ENCODE measurements at regions not wholly inside any gene's neighbourhood (a gene's known extent, or its start where the extent isn't known, plus 50 kb on each side); places are given as distances from the start of the nearest gene placed in this dataset.
"Not testable (repeated sequence)": the region's sequence is repeated elsewhere in the genome, so short reads cannot be mapped to it uniquely, and the experiment has no call there.

DNA sequence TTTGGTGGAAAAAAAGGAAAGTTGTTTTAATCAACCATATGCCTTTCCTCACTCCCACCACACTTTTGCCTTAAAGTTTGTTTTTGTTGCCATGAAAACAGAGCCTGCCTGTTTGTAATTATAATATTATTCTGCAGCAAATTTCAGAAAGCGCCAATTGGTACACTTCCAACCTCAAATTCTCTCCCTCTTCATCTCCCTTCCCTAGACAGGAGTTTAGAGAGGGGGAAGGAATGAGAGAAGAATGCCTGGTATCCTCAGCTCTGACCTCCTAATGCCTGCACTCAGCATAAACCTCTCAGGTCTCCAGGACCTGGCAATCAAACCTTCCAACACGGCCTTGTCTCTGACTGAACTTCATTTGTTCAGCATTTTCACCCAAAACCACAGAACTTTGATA, 138.4 kb upstream of the HCCS start:
- no peak for DNase-seq

DNA sequence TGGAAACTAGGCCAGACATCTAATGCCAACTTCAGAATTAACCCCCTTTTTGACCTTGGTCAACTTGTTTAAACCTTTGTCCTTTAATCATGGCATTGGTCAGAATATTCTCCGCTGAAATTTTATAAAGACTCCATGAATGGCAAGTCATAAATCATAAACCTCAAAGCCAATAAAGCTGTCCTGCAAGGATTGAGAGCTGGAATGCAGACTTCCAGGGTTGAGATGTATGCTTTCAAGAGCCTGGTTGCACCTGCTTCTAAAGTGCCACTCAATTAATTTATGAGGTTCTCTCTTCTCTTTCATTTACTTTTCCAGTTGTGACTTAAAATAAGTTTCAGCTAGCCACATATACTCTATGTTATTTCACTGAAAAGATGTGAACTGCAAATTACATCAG, 136.2 kb upstream of the HCCS start:
- DNase-seq = no peak

- no peak for DNase-seq
Observed at GRCh38 chrX:10979956-10980355, 131.2 kb upstream of the HCCS start.

DNA sequence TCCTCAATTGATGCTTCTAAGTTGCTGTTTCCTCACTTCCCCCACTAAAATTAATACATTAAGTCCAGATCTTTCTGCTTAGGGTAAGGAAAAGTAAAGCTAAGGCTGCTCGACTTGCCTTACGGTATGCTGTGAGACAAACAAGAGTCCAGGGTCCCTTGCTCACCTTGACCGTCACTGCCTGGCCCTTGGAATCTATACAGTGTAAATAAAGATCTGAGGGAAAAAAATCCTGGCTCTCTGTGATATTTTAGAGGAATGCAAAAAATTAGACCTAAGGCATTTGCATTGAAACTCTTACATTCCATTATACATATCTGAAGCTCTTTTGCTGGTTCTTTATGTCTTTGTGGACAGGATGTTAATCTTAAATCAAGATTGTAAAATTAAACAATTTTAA, 129.6 kb upstream of the HCCS start:
- DNase-seq = no peak

DNA sequence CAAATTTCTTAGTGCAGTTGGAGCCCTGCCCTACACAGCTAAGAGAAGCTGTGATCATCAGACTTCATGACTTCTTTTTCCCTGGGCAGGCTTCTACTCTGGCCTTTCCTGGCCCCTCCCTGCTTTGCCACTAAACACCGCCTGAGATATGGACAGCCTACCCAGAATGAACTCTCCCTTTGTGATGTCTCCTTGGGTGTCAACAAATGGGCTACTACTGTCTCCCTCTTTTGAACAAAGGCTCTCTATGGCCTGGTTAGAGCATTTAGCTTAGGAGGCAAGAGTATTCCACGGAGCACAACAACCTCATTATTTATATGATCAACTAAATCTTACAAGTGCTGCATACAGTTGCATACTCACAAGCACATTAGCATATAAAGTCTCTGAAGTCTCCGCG, 127.6 kb upstream of the HCCS start:
- DNase-seq = no peak

DNA sequence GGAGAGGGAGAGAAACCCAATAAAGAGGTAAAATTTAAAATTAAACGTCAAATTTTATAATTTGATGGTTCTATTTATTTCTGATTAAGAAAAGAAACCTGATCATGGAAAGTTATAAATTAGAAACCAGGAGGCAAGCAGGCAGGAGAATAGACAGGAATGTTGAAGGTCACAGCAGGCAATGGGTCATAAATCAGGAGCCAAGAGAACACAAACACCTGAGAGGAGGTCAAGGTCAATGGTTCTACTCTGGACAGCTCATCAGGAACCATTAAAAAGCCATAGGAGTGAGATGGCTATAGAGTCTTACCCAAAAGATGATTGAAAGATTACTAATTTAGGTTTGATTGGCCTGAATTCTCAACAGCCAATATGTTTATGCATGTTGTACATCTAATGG, 126.9 kb upstream of the HCCS start:
- no peak for DNase-seq

DNA sequence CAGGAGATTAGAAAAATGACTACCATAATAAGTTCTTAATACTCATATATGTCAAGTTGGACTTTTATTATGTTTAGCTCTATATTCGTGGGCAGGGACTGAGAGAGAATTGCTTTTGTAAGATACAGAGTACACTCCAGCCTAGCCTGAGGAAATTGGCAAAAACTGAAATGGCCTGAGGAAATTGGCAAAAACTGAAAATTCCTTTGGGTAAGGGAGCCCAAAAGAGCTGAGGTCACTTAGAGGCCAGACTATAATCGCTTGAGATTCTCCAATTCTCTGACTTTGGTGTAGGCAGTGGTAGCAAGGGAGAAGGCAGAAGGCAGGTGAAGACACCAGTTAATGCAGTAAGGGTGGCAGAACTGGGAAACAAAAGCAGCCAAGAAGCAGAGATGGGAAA, 124.5 kb upstream of the HCCS start:
- DNase-seq = no peak

- no peak for DNase-seq
Observed at GRCh38 chrX:10988653-10989052, 122.5 kb upstream of the HCCS start.

GRCh38 chrX:10989386-10989785, 121.7 kb upstream of the HCCS start:
- DNase-seq = peak; percentile 89

DNA sequence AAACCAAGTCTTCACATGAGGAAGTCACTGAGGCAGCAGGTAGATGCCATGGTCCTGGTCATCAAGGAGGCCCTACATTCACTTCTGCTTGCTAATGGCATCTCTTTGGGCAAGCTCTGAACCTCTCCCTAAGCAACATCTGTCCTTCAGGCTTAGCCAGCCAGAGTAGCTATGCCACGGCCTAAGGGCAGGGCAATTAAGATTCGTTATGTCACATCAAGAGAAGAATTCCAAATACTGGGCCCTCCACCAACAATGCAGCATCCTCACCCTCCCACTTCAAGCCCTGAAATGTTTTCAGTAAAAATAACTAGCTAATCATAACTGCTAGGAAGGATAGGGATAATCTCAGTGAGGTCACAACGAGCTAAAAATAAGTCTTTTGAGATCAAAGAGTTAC, 120.7 kb upstream of the HCCS start:
- DNase-seq = no peak

GRCh38 chrX:10990976-10991375, 120.2 kb upstream of the HCCS start:
- DNase-seq = no peak

GRCh38 chrX:10992110-10992509, 119.0 kb upstream of the HCCS start:
- DNase-seq = peak; percentile 55

DNA sequence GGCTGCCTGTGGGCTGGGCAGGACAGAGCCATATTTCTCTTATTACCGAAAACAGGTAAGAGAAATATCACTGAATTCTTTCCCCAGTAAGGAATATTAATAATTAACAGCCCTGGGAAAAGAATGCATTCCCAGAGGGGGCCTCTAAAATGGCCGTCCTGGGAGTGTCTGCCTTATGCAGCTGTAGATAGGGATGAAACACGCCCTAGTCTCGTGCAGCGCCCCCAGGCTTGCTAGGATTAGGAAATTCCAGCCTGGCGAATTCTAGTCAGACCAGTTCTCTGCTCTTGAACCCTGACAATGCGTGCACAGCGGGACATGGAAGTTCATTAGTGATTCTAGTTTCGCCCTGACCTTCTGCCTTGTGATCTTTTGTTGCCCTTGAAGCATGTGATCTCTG, 104.1 kb upstream of the HCCS start:
- not testable (repeated sequence) for DNase-seq

- DNase-seq = no peak
Observed at GRCh38 chrX:11010476-11010875, 100.7 kb upstream of the HCCS start.

DNA sequence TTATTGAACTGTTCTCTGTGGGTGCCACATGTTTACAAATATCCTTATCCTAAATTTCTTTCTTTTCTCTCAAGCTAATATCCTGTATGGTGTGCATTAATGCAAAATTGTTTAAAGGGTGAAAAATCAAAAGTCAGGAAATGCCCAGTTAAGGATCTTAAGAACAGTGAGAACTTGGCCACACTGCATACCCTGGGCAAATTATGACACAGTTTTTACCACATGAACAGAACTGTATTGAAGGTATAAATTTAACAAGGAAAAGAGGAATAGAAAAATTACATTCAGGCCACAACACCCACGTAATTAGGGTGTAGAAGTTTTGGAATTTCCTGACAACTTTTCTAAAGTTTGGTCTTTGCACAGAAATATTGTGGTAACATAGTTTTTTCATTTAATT, 94.4 kb upstream of the HCCS start:
- DNase-seq = no peak

DNA sequence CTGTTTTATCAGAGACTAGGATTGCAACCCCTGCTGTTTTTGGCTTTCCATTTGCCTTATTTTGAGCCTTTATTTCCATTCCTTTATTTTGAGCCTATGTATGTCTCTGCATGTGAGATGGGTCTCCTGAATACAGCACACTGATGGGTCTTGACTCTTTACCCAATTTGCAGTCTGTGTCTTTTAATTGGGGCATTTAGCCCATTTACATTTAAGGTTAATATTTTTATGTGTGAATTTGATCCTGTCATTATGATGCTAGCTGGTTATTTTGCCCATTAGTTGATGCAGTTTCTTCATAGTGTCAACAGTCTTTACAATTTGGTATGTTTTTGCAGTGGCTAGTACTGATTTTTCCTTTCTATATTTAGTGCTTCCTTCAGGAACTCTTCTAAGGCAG, 88.5 kb upstream of the HCCS start:
- not testable (repeated sequence) for DNase-seq

DNA sequence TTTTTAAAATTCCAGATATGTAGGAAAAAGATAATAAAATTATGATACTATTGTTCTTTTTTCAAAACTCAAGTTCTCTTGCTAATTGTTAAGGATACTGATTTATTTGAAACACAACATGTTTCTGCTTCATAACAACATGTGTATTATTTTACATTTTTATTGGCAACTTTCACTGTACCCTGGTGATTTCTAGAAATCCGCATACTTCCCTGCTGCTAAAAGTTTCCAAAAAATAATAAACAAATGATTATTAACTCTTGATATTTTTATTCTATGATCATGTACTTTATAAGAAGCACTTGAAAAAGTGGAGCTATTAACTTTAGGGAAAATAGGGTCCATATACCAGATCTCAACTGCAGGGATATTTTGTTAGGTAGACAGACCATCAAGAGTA, 71.2 kb upstream of the HCCS start:
- no peak for DNase-seq

GRCh38 chrX:11040405-11040804, 70.7 kb upstream of the HCCS start:
- no peak for DNase-seq

- DNase-seq = no peak
Observed at GRCh38 chrX:11040996-11041395, 70.1 kb upstream of the HCCS start.

- no peak for DNase-seq
Observed at GRCh38 chrX:11050013-11050412, 61.1 kb upstream of the HCCS start.

DNA sequence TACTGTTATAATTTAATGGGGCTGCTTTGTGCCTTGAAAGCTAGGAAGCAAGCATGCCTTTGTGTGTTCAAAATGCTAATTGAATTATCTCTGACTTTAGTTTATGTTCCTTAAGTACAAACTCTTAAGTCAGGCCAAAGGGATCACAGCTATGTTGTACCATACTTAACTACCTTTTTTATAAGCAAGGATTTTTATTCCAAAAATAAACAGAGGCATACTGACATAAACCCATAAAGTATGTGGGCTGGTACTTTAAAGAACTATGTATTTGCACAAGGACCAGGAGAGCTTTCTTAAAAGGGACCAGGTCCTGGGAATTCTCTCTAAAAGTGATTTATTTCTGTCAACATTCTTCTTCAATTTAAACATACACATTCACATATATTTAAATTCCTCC, 57.8 kb upstream of the HCCS start:
- DNase-seq = no peak

- DNase-seq = no peak
Observed at GRCh38 chrX:11056322-11057176, 54.6 kb upstream of the HCCS start.

DNA sequence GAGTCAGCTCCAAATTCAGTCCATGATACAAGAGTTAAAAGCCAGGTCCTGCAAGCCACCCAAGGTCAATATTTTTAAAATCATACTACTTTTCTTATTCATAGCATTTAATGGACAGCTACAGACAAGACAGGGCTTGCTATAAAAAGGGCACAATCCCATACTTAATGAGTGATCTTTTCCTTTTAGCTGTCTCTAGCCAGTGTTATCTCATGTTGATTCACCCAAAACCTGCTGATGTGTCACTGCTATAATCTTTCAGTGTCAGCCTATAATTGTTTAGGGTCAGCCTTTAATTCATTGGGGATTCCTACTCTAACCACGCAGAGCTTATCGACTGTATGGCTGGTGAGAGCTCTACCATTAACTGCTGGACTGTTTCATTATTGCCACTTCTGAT, 51.2 kb upstream of the HCCS start:
- no peak for DNase-seq

Data from islet precursor cell (in vitro differentiated cells).